ENCODE measurements at regions not wholly inside any gene's neighbourhood (a gene's known extent, or its start where the extent isn't known, plus 50 kb on each side); places are given as distances from the start of the nearest gene placed in this dataset.

GRCh38 chr5:3336666-3337065 is 259.0 kb upstream of the IRX1 start:
- TF ChIP-seq EZH2 (IDR thresholded peaks at IDR 0.05; ENCODE audit: low read depth) (no peak), CTCF (conservative IDR thresholded peaks at IDR 0.05) (no peak)
- intact Hi-C loops (cut with micrococcal nuclease; ENCODE audit: unreplicated experiment) = no loop called here
- CTCF ChIA-PET = no interaction called here

GRCh38 chr5:3335301-3335700 is 260.3 kb upstream of the IRX1 start:
- TF ChIP-seq CTCF (conservative IDR thresholded peaks at IDR 0.05) (no peak), EZH2 (IDR thresholded peaks at IDR 0.05; ENCODE audit: low read depth) (no peak)
- intact Hi-C loops (cut with micrococcal nuclease; ENCODE audit: unreplicated experiment) = no loop called here
- no peaks in the 10 kb centered on the region for H3K9me2 ChIP-seq (ENCODE audit: insufficient read depth)
- H2AFZ ChIP-seq = no peak overlapping the region
- ChIA-PET CTCF (no interaction called here), POLR2A (ENCODE audit: unreplicated experiment) (no interaction called here)
- H3K36me3 ChIP-seq (ENCODE audit: low read depth) = no peaks in the 10 kb centered on the region
- peaks cover 7% of the 10 kb centered on the region; the same call in 1 of the 2 replicates for H4K20me1 ChIP-seq (ENCODE audit: insufficient read depth)
- H3F3A ChIP-seq (ENCODE audit: insufficient read depth, low read depth) = no peaks in the 10 kb centered on the region
- H3K79me2 ChIP-seq (ENCODE audit: low read depth) = no peaks in the 10 kb centered on the region
- H3K9me3 ChIP-seq (ENCODE audit: insufficient read depth, low read depth) = no peaks in the 10 kb centered on the region
- no peak overlapping the region for H3K4me2 ChIP-seq
- DNase-seq = no peak
- H3K27me3 ChIP-seq (ENCODE audit: insufficient read depth, low read depth) = peaks cover 94% of the 10 kb centered on the region
- BruUV-seq (replicated peaks) = no TSS peak
- H3K27ac ChIP-seq = no peak overlapping the region
- H3K4me1 ChIP-seq (replicated peaks; ENCODE audit: insufficient read depth) = no peaks in the 10 kb centered on the region
- no peak overlapping the region for H3K4me3 ChIP-seq

More at GRCh38 chr5:3336666-3337065, 259.0 kb upstream of the IRX1 start:
- Histone ChIP-seq H3K4me2 (no peak overlapping the region), H3K36me3 (ENCODE audit: low read depth) (no peaks in the 10 kb centered on the region), H3K4me1 (replicated peaks; ENCODE audit: insufficient read depth) (no peaks in the 10 kb centered on the region), H3K4me3 (no peak overlapping the region), H3F3A (ENCODE audit: insufficient read depth, low read depth) (no peaks in the 10 kb centered on the region), H2AFZ (no peak overlapping the region), H3K27ac (no peak overlapping the region), H3K27me3 (ENCODE audit: insufficient read depth, low read depth) (peaks cover 96% of the 10 kb centered on the region), H3K9me2 (ENCODE audit: insufficient read depth) (no peaks in the 10 kb centered on the region), H4K20me1 (ENCODE audit: insufficient read depth) (0 out of 2 replicates have a peak, but pooled peaks cover 4% of the 10 kb centered on the region), H3K9me3 (ENCODE audit: insufficient read depth, low read depth) (no peaks in the 10 kb centered on the region), H3K79me2 (ENCODE audit: low read depth) (no peaks in the 10 kb centered on the region)
- POLR2A ChIA-PET (ENCODE audit: unreplicated experiment) = no interaction called here
- BruUV-seq (replicated peaks) = no TSS peak
- DNase-seq = no peak

- no TSS peak for BruUV-seq (replicated peaks)
- H4K20me1 ChIP-seq (ENCODE audit: insufficient read depth) = peaks cover 7% of the 10 kb centered on the region; the same call in 1 of the 2 replicates
- DNase-seq = no peak
- H3K36me3 ChIP-seq (ENCODE audit: low read depth) = no peaks in the 10 kb centered on the region
- no peak overlapping the region for H2AFZ ChIP-seq
- ChIA-PET POLR2A (ENCODE audit: unreplicated experiment) (no interaction called here), CTCF (no interaction called here)
- no peaks in the 10 kb centered on the region for H3K4me1 ChIP-seq (replicated peaks; ENCODE audit: insufficient read depth)
- H3K79me2 ChIP-seq (ENCODE audit: low read depth) = no peaks in the 10 kb centered on the region
- no peak overlapping the region for H3K4me3 ChIP-seq
- peaks cover 94% of the 10 kb centered on the region for H3K27me3 ChIP-seq (ENCODE audit: insufficient read depth, low read depth)
- intact Hi-C loops (cut with micrococcal nuclease; ENCODE audit: unreplicated experiment) = no loop called here
- H3K9me2 ChIP-seq (ENCODE audit: insufficient read depth) = no peaks in the 10 kb centered on the region
- no peak overlapping the region for H3K4me2 ChIP-seq
- H3K27ac ChIP-seq = no peak overlapping the region
- H3K9me3 ChIP-seq (ENCODE audit: insufficient read depth, low read depth) = no peaks in the 10 kb centered on the region
- TF ChIP-seq CTCF (conservative IDR thresholded peaks at IDR 0.05) (no peak), EZH2 (IDR thresholded peaks at IDR 0.05; ENCODE audit: low read depth) (no peak)
- no peaks in the 10 kb centered on the region for H3F3A ChIP-seq (ENCODE audit: insufficient read depth, low read depth)
Observed at GRCh38 chr5:3333836-3334235, 261.8 kb upstream of the IRX1 start.
